GM12874 (cell line): ENCODE measurements at regions not wholly inside any gene's neighbourhood (a gene's known extent, or its start where the extent isn't known, plus 50 kb on each side); places are given as distances from the start of the nearest gene placed in this dataset.

Source experiments
- CTCF ChIP-seq: IDR thresholded peaks from 2 replicates; pipeline ENCODE4 v1.5.1; 2011; ENCODE audit warnings: low read depth, mild to moderate bottlenecking, control low read depth, low read length, moderate library complexity; ENCODE audit not compliant: insufficient read depth

GRCh38 chr4:95779447-95779846 lies 60.4 kb upstream of the PDHA2 start:
- no peak for TF ChIP-seq CTCF

GRCh38 chr4:95778666-95779065 lies 61.2 kb upstream of the PDHA2 start:
- TF ChIP-seq CTCF, result no peak

DNA sequence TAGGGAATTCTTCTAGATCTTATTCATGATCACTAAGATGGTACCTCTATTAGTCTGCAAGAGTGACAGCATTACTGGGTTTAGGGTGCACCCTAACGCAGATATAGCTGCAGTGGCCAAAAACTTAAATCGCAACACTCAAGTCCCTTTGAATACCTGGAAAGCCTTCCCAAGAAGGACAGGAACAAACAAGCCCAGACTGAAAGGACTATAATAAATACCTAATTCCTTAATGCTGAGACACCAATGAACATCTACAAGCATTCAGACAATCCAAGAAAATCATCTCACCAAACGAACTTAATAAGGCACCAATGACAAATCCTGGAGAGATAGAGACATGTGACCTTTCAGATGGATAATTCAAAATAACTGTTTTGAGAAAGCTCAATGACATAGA lies 74.9 kb upstream of the PDHA2 start:
- TF ChIP-seq CTCF, result no peak

- TF ChIP-seq CTCF, result no peak
Measured at GRCh38 chr4:95761871-95762270, 78.0 kb upstream of the PDHA2 start.

DNA sequence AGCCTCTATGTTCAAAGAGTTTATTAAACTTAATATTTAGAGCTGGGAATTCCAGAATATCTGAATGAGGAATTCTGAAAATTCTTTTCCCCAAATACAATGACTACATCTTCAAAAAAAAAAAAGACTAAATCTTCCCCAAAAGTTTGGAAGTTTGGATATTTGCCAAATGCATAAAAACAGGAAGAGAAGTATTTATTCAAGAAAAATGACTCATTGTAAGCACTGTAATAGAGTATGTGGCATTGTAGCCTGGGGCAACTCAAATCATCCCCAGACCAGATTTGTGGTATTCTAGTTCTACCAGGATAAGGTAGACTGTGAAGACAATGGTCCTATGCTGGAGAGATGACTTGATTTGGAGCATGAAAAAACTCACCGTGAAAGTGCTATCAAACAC lies 78.5 kb upstream of the PDHA2 start:
- no peak for TF ChIP-seq CTCF

- no peak for TF ChIP-seq CTCF
Measured at GRCh38 chr4:95758001-95758400, 81.9 kb upstream of the PDHA2 start.

DNA sequence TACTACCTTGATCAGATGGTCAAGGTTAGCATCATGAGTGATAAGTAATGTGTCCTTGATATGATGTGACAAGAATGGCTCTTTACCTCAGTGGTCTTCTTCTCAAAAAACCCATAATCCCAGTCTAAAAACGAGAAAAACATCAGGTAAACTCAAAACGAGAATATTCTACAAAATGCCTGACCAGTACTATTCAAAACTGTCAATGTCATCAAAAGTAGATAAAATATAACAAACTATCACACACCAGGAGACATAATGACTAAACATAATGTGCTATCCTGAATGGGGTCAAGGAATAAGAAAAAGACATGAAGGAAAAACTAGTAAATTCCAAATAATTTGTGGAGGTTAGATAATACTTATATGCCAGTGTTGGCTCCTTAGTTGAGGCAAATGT lies 85.2 kb upstream of the PDHA2 start:
- no peak for TF ChIP-seq CTCF

GRCh38 chr4:95749204-95749603 lies 90.7 kb upstream of the PDHA2 start:
- no peak for TF ChIP-seq CTCF
